VCaP (cell line): ENCODE measurements at regions not wholly inside any gene's neighbourhood (a gene's known extent, or its start where the extent isn't known, plus 50 kb on each side); places are given as distances from the start of the nearest gene placed in this dataset.

ENCODE experiments used
- H3K27ac ChIP-seq: fragments of 450-650 bp; 2 replicates; pipeline ENCODE4 v1.5.1; 2017
- TF ChIP-seq, protein P1 (sequence below): fragments of 450-650 bp; conservative IDR thresholded peaks from 2 replicates; pipeline ENCODE4 v1.5.1; 2017; ENCODE audit warnings: mild to moderate bottlenecking, moderate library complexity

DNA sequence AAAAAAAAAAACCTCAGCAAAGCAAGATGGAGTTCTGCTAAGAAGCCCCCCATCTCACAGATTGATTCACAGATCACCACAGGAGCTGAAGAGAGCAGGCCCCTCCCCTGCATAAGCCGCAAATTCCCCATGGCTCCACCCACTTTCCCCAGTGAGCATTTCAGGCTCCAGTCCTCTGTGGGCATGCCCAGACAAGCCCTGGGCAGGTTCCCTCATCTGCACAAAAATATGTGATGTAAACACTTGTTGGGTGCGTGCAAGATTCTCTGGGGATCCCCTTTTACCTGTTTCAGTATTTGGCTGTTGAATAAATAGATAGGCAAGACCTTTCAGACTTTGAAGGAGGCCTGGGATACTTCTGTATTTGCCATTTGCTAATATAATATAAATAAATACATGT lies 514.3 kb downstream of the PCDH7 start:
- TF ChIP-seq, protein P1, sequence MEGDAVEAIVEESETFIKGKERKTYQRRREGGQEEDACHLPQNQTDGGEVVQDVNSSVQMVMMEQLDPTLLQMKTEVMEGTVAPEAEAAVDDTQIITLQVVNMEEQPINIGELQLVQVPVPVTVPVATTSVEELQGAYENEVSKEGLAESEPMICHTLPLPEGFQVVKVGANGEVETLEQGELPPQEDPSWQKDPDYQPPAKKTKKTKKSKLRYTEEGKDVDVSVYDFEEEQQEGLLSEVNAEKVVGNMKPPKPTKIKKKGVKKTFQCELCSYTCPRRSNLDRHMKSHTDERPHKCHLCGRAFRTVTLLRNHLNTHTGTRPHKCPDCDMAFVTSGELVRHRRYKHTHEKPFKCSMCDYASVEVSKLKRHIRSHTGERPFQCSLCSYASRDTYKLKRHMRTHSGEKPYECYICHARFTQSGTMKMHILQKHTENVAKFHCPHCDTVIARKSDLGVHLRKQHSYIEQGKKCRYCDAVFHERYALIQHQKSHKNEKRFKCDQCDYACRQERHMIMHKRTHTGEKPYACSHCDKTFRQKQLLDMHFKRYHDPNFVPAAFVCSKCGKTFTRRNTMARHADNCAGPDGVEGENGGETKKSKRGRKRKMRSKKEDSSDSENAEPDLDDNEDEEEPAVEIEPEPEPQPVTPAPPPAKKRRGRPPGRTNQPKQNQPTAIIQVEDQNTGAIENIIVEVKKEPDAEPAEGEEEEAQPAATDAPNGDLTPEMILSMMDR: no peak
- no peak overlapping the region for H3K27ac ChIP-seq

DNA sequence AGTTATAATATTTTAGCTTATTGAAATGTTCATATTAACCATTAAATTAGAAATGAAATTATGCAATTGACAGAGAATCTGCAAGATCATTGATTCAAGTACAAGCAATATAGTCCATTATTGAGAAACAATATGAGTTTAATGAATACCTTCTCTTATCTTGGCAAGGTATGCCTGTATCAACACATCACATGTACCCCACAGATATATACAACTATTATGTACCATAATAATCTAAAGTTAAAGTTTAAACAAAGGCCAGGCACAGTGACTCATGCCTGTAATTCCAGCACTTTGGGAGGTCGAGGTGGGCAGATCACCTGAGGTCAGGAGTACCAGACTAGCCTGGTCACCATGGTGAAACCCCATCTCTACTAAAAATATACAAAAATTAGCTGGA lies 514.7 kb downstream of the PCDH7 start:
- no peak overlapping the region for H3K27ac ChIP-seq
- TF ChIP-seq, protein P1: no peak

DNA sequence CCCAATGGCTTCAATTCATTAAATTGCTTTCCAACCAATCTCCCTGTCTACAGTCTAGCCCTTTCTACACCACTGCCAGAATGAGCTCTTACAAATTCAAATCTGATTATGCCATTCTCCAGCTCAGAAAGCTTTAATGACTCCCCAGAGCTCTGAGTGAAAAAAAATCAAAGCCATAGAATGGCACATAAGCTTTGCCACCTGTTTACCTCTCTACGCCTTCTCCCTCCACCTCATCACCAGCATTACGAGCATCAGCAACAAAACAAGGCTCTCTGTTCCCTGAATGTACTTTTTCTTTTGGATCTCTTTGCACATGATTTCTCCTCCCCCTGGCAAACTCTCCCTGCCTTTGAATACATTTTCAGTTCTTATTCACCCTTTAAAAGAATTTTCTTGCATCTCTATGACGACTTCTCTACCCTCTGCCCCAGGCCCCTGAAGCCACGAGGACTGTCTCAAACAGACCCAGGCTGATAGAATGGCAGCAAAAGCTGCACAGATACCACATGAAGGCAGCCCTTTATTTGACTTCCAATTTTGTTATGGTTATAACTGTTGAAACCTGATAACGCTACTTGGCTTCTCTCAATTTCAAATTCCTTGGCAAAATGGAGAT lies 516.0 kb downstream of the PCDH7 start:
- TF ChIP-seq, protein P1: no peak
- H3K27ac ChIP-seq: no peak overlapping the region

DNA sequence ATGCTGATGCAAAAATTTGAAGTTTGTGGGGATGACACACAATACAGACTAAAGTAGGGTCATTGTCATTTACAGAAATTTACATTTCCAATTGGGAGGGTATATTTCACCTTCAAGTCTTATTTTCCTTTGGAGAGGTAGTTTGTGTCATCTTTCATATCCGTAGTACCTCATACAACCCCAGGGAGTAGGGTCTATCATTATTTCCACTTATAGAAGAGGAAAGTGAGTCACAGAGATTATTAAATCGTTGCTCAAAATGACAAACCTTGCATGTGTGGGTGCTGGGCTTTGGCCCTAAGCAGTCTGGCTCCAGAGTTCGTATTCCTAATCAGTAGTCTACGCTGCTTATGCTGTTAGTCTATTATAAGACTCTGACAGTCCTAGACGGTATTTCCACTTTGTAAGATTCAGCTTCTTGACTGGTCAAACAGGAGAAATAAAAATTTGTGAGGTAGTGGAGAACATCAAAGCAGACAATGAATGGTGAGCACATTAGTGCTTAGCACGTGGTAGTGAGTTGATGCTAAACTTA lies 516.5 kb downstream of the PCDH7 start:
- no peak overlapping the region for H3K27ac ChIP-seq
- TF ChIP-seq, protein P1: no peak

DNA sequence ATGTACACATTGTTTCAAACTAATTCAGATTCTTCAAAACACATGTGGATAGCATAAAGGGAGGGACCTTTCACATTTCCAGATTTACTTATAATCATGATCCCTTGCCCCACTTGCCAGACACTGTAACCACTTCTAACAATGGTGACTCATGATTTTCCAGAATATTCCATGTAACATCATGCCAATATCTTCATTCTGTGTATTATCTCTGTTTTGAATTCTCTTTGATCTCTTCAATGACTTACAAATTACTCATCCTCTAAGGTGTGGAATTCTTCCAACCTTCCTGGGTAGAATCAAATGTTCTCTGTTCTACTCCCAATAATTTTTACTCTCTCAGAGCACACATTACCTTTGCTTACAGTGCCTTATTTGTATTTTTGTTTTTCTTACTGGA lies 517.1 kb downstream of the PCDH7 start:
- TF ChIP-seq, protein P1: no peak
- H3K27ac ChIP-seq: no peak overlapping the region

DNA sequence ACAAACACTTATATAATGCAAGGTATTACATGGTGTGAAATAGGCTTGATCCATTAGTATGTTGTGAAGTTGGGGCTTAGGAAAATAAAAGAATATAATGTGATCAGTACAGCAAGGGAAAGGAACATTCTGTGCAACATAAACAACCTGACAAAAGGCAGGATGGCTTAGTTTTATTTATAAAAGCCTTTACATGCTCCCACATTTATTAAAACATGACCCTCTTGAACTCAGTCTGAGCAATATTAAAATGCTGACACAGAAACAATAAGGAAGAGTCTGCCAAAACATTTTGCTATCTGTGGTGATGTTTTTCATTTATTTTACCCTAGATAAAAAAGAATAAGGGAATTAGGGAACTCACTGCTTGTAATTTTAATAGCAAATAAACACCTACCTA lies 519.7 kb downstream of the PCDH7 start:
- H3K27ac ChIP-seq: no peak overlapping the region
- TF ChIP-seq, protein P1: no peak

DNA sequence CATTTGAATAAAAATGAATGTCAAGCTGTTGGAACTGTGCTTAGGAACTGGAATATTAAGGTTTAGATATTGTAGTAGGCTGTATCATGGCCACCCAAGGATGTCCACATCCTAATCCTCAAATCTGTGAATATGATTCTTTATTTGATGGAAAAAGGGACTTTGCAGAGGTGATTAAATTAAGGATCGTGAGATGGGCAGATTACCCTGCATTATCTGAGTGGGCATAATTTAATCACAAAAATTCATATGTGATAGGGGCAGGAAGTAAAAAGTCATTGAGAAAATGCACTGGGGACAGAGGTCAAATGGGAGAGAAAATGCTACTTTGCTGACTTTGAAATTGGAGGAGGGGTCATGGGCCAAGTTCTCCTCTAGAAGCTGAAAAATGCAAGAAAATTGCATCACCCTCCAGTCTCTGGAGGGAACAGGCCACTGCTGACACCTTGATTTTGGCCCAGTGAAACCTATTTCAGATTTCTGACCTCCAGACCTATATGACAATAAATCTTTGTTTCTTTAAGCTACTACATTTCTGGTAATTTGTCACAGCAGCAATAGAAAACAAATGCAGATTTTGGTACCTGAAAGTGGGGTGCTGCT lies 521.4 kb downstream of the PCDH7 start:
- H3K27ac ChIP-seq: no peak overlapping the region
- TF ChIP-seq, protein P1: no peak
